ENCODE measurements at regions not wholly inside any gene's neighbourhood (a gene's known extent, or its start where the extent isn't known, plus 50 kb on each side); places are given as distances from the start of the nearest gene placed in this dataset.

DNA sequence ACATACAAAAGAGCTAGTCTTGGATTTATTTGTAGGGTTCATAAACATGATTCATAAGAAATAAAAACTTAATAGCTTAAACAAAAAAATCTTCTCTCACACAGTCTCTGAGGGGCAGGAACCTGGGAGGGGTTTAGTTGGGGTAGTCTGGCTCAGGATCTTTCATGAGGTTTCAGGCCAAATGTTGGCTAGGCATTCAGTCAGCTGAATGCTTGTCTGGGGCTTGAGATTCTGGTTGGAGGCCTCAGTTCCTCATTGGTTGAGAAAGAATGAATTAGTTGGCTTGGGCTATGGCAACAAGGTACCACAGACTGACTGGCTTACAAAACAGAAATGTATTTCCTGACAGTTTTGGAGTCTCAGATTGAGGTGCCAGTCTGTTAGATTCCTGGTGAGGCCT is 74.3 kb downstream of the ANKRD7 start:
- intact Hi-C loops (cut with DNase I) = no loop called here
- Histone ChIP-seq H3K4me1 (ENCODE audit: control insufficient read depth in 1 of 2, insufficient read depth in 2 of 2, low read length in 2 of 2) (no peaks in the 10 kb centered on the region), H3K27ac (ENCODE audit: low read depth in 1 of 2, low read length in 2 of 2) (no peak overlapping the region), H3K4me3 (ENCODE audit: low read length in 2 of 2) (no peak overlapping the region), H3K9me3 (ENCODE audit: control insufficient read depth, low read length) (no peaks in the 10 kb centered on the region), H3K27me3 (ENCODE audit: control insufficient read depth in 1 of 2, insufficient read depth in 2 of 2, low read length in 1 of 2) (no peaks in the 10 kb centered on the region), H3K36me3 (ENCODE audit: control insufficient read depth in 1 of 2, insufficient read depth in 2 of 2, low read length in 1 of 2) (no peaks in the 10 kb centered on the region)
- DNase-seq (no peak), ATAC-seq (ENCODE audit: low FRiP score) (no peak)

DNA sequence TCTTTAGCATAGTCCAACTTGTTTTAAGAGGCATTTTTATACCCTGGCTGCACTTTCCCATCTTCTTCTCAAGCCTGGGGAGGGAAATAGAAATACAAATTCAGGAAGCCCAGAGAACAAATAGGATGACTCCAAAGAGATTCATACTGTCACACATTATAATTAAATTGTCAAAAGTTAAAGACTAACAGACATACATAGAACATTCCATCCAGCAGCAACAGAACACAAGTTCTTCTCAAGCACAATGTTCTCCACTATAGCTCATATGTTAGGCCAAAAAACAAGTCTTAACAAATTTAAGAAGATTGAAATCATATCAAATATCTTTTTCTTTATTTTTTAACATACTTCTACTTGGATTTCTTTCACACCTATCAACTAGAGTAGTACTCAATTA is 75.7 kb downstream of the ANKRD7 start:
- DNase-seq (no peak), ATAC-seq (ENCODE audit: low FRiP score) (no peak)
- no peaks in the 10 kb centered on the region for H3K4me1 ChIP-seq (ENCODE audit: control insufficient read depth in 1 of 2, insufficient read depth in 2 of 2, low read length in 2 of 2)
- no peaks in the 10 kb centered on the region for H3K9me3 ChIP-seq (ENCODE audit: control insufficient read depth, low read length)
- no peak overlapping the region for H3K27ac ChIP-seq (ENCODE audit: low read depth in 1 of 2, low read length in 2 of 2)
- H3K4me3 ChIP-seq (ENCODE audit: low read length in 2 of 2) = no peak overlapping the region
- no peaks in the 10 kb centered on the region for H3K27me3 ChIP-seq (ENCODE audit: control insufficient read depth in 1 of 2, insufficient read depth in 2 of 2, low read length in 1 of 2)
- no peaks in the 10 kb centered on the region for H3K36me3 ChIP-seq (ENCODE audit: control insufficient read depth in 1 of 2, insufficient read depth in 2 of 2, low read length in 1 of 2)
- intact Hi-C loops (cut with DNase I) = no loop called here

DNA sequence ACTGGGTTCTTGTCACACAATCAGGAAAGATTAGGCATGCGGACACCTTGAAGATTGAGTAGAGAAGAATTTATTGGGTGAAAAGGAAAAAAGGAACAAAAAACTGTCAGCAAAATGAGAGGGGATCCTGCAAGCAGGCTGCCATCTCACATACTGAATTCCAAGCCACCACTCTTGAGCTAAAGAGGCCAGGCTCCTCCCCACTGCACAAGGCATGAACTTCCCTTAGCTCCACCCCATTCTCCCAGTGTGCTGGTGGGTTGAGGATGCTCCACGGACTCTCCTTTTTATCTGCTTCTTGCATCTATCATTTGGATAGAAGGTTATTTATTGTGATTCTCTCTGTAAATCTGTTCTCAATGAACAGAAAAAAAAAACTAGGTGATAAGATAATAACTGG is 79.6 kb downstream of the ANKRD7 start:
- Histone ChIP-seq H3K27me3 (ENCODE audit: control insufficient read depth in 1 of 2, insufficient read depth in 2 of 2, low read length in 1 of 2) (no peaks in the 10 kb centered on the region), H3K36me3 (ENCODE audit: control insufficient read depth in 1 of 2, insufficient read depth in 2 of 2, low read length in 1 of 2) (no peaks in the 10 kb centered on the region), H3K4me3 (ENCODE audit: low read length in 2 of 2) (no peak overlapping the region), H3K9me3 (ENCODE audit: control insufficient read depth, low read length) (peaks cover 2% of the 10 kb centered on the region), H3K4me1 (ENCODE audit: control insufficient read depth in 1 of 2, insufficient read depth in 2 of 2, low read length in 2 of 2) (no peaks in the 10 kb centered on the region), H3K27ac (ENCODE audit: low read depth in 1 of 2, low read length in 2 of 2) (no peak overlapping the region)
- WGBS, 2 donors = 85 to 91% methylated on average over 2 of the region's 2 CpGs
- intact Hi-C loops (cut with DNase I) = no loop called here
- ATAC-seq (ENCODE audit: low FRiP score) = no peak
- DNase-seq = no peak

DNA sequence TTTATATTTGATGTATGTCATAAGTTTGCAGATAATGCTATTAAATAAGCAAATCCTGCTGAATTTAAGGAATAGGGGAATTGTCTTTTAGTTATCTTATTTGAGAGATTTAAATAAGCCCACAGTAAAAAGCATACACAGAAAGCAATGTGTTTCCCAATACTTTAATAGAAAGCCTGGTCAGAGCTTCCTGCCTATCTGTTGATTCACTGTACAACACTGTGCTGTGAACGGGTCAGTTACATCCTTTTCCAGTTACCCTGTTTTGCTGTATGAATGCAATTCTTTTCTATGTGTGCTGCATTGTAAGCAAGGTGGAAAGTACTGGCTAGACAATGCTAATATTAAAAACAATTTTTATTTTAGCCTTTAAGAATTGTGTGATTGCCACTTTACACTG is 81.2 kb downstream of the ANKRD7 start:
- peaks cover 3% of the 10 kb centered on the region for H3K9me3 ChIP-seq (ENCODE audit: control insufficient read depth, low read length)
- ATAC-seq (ENCODE audit: low FRiP score) (no peak), DNase-seq (no peak)
- no peak overlapping the region for H3K27ac ChIP-seq (ENCODE audit: low read depth in 1 of 2, low read length in 2 of 2)
- no peaks in the 10 kb centered on the region for H3K4me1 ChIP-seq (ENCODE audit: control insufficient read depth in 1 of 2, insufficient read depth in 2 of 2, low read length in 2 of 2)
- no peaks in the 10 kb centered on the region for H3K27me3 ChIP-seq (ENCODE audit: control insufficient read depth in 1 of 2, insufficient read depth in 2 of 2, low read length in 1 of 2)
- no peaks in the 10 kb centered on the region for H3K36me3 ChIP-seq (ENCODE audit: control insufficient read depth in 1 of 2, insufficient read depth in 2 of 2, low read length in 1 of 2)
- H3K4me3 ChIP-seq (ENCODE audit: low read length in 2 of 2) = no peak overlapping the region
- intact Hi-C loops (cut with DNase I) = no loop called here
- WGBS, 2 donors = 56 to 68% methylated on average over 1 of the region's 1 CpG

DNA sequence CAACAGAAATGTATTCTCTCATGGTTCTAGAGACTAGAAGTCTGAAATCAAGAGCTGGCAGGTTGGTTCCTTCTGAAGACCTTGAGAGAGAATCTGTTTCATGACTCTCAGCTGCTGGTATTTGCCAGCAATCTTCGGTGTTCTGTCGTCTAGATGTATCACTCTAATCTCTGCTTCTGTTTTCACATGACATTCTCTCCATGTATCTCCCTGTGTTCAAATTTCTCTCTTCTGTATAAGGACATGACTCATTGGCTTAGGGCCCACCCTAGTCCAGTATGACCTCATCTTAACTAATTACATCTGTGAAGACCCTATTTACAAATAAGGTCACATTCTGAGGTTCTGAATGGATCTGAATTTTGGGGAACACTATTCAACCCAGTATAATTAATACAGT is 82.3 kb downstream of the ANKRD7 start:
- H3K36me3 ChIP-seq (ENCODE audit: control insufficient read depth in 1 of 2, insufficient read depth in 2 of 2, low read length in 1 of 2) = no peaks in the 10 kb centered on the region
- no peak for DNase-seq
- H3K4me1 ChIP-seq (ENCODE audit: control insufficient read depth in 1 of 2, insufficient read depth in 2 of 2, low read length in 2 of 2) = no peaks in the 10 kb centered on the region
- no peak for ATAC-seq (ENCODE audit: low FRiP score)
- no peak overlapping the region for H3K27ac ChIP-seq (ENCODE audit: low read depth in 1 of 2, low read length in 2 of 2)
- H3K27me3 ChIP-seq (ENCODE audit: control insufficient read depth in 1 of 2, insufficient read depth in 2 of 2, low read length in 1 of 2) = no peaks in the 10 kb centered on the region
- intact Hi-C loops (cut with DNase I) = no loop called here
- 31 to 37% methylated on average over 2 of the region's 2 CpGs for WGBS, 2 donors
- no peak overlapping the region for H3K4me3 ChIP-seq (ENCODE audit: low read length in 2 of 2)
- peaks cover 3% of the 10 kb centered on the region for H3K9me3 ChIP-seq (ENCODE audit: control insufficient read depth, low read length)

DNA sequence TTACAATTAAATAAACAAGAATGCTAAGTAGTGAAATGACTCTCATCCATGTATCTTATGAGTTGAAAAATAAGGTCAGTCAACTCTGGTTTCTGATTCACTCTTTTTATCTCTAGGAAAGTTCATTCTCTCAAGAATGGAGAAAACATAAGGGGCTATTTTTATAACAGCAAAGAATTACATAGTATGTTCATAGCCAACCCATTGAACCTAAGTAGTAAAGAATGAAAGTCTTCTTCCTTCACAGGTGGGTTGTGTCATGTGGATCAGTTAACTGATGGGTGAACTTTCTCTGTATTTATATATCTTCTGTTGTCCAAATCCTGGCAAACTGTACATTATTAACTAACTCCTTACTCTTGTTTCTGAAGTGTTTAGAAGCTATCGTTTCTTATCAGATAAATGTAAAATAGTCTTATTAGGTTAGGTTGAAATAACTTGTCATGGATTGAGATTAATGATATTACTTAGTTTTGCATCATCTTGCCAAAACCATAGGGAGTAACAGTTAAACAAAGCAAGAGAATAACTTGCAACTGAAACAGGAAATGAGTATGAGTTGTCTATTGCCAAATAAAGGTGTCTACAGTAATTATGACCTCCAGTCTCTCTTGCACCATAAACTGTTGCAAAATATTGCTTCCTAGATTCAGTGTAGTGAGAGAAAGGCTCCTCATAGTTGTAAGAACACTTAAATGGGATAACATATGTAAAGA is 86.8 kb downstream of the ANKRD7 start:
- H3K36me3 ChIP-seq (ENCODE audit: control insufficient read depth in 1 of 2, insufficient read depth in 2 of 2, low read length in 1 of 2) = no peaks in the 10 kb centered on the region
- H3K27ac ChIP-seq (ENCODE audit: low read depth in 1 of 2, low read length in 2 of 2) = no peak overlapping the region
- H3K9me3 ChIP-seq (ENCODE audit: control insufficient read depth, low read length) = peaks cover 3% of the 10 kb centered on the region
- no peaks in the 10 kb centered on the region for H3K27me3 ChIP-seq (ENCODE audit: control insufficient read depth in 1 of 2, insufficient read depth in 2 of 2, low read length in 1 of 2)
- intact Hi-C loops (cut with DNase I) = no loop called here
- DNase-seq (no peak), ATAC-seq (ENCODE audit: low FRiP score) (no peak)
- H3K4me1 ChIP-seq (ENCODE audit: control insufficient read depth in 1 of 2, insufficient read depth in 2 of 2, low read length in 2 of 2) = no peaks in the 10 kb centered on the region
- 0 to 2% methylated on average over 1 of the region's 1 CpG for WGBS, 2 donors
- no peak overlapping the region for H3K4me3 ChIP-seq (ENCODE audit: low read length in 2 of 2)

DNA sequence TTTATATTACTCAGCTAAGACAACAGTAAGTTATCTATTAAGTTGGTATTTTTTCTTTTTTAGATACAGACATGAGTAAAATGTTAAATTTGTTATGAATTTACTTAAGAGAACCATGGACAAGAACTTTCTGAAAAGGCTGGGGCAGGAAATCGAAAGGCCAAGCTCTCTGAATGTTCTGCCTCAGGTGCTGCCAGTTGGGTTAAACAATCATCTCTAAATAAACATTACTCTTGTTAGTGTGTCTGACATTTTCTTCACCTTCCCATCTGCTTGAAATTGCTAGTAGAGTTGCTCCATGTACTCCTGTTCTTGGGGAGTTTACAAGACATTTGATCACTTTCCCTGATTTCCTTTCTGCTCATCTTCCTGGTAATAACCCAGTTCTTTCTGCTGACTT is 87.5 kb downstream of the ANKRD7 start:
- H3K36me3 ChIP-seq (ENCODE audit: control insufficient read depth in 1 of 2, insufficient read depth in 2 of 2, low read length in 1 of 2) = no peaks in the 10 kb centered on the region
- H3K9me3 ChIP-seq (ENCODE audit: control insufficient read depth, low read length) = peaks cover 3% of the 10 kb centered on the region
- DNase-seq (no peak), ATAC-seq (ENCODE audit: low FRiP score) (no peak)
- no peak overlapping the region for H3K4me3 ChIP-seq (ENCODE audit: low read length in 2 of 2)
- no peak overlapping the region for H3K27ac ChIP-seq (ENCODE audit: low read depth in 1 of 2, low read length in 2 of 2)
- no peaks in the 10 kb centered on the region for H3K27me3 ChIP-seq (ENCODE audit: control insufficient read depth in 1 of 2, insufficient read depth in 2 of 2, low read length in 1 of 2)
- intact Hi-C loops (cut with DNase I) = no loop called here
- H3K4me1 ChIP-seq (ENCODE audit: control insufficient read depth in 1 of 2, insufficient read depth in 2 of 2, low read length in 2 of 2) = no peaks in the 10 kb centered on the region
- 44 to 69% methylated on average over 1 of the region's 1 CpG for WGBS, 2 donors

DNA sequence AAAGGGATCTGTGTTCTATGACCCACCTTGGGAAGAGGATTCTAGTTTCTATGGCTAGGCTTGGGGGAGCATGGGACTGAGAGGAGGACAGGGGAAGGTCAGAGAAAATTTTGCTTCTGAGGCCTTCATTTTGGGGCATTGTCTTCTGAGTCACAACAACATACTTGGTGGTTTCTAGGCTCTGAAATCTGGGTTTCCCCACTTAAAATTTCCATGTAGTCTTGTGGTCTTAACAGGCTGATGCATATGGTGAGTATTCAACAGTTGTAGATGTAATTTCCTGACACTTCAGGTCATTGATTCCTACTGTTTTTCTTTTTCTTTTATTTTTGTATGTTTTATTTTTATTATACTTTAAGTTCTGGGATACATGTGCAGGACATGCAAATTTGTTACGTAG is 88.5 kb downstream of the ANKRD7 start:
- Histone ChIP-seq H3K27me3 (ENCODE audit: control insufficient read depth in 1 of 2, insufficient read depth in 2 of 2, low read length in 1 of 2) (no peaks in the 10 kb centered on the region), H3K4me3 (ENCODE audit: low read length in 2 of 2) (no peak overlapping the region), H3K4me1 (ENCODE audit: control insufficient read depth in 1 of 2, insufficient read depth in 2 of 2, low read length in 2 of 2) (no peaks in the 10 kb centered on the region), H3K9me3 (ENCODE audit: control insufficient read depth, low read length) (peaks cover 3% of the 10 kb centered on the region), H3K27ac (ENCODE audit: low read depth in 1 of 2, low read length in 2 of 2) (no peak overlapping the region), H3K36me3 (ENCODE audit: control insufficient read depth in 1 of 2, insufficient read depth in 2 of 2, low read length in 1 of 2) (no peaks in the 10 kb centered on the region)
- 100% methylated on average over 1 of the region's 1 CpG for WGBS, 2 donors
- DNase-seq (no peak), ATAC-seq (ENCODE audit: low FRiP score) (no peak)
- intact Hi-C loops (cut with DNase I) = no loop called here

DNA sequence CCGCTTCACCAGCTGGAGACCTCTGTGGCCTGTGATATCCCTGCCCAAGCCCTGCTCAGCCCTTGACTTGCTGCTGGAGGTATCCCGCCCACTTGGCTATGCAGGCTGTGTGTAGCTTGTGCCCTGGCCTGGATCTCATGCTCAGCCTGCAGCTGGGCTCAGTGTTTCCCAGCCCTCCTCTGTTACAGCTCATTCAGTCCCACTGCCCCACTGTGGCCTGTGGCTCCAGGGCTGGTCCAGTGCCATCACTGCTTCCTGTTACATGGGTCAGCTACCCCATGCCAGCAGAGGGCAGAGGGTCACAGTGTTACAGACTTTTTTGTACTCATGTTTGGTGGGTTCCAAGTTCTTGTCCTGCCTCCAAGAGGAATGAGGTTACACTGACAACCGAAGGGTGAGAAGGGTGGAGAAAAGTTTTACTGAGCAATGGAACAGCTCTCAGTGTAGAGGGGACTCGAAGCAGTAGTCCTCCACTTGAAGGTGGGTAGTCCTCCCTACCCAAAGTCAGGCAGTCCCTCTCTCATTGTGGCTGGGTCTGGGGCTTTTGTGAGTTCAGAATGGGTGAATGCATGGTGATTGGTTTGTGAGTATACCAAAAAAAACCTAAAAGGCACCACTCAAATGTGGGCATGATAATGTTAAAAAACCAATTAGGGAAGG is 100.4 kb downstream of the ANKRD7 start:
- no peaks in the 10 kb centered on the region for H3K36me3 ChIP-seq (ENCODE audit: control insufficient read depth in 1 of 2, insufficient read depth in 2 of 2, low read length in 1 of 2)
- H3K27me3 ChIP-seq (ENCODE audit: control insufficient read depth in 1 of 2, insufficient read depth in 2 of 2, low read length in 1 of 2) = no peaks in the 10 kb centered on the region
- WGBS, 2 donors = 76 to 90% methylated on average over 4 of the region's 4 CpGs
- ATAC-seq (ENCODE audit: low FRiP score) (no peak), DNase-seq (no peak)
- H3K27ac ChIP-seq (ENCODE audit: low read depth in 1 of 2, low read length in 2 of 2) = no peak overlapping the region
- H3K4me1 ChIP-seq (ENCODE audit: control insufficient read depth in 1 of 2, insufficient read depth in 2 of 2, low read length in 2 of 2) = no peaks in the 10 kb centered on the region
- H3K9me3 ChIP-seq (ENCODE audit: control insufficient read depth, low read length) = no peaks in the 10 kb centered on the region
- no peak overlapping the region for H3K4me3 ChIP-seq (ENCODE audit: low read length in 2 of 2)
- intact Hi-C loops (cut with DNase I) = no loop called here

All from aorta (tissue), 5 donors.